Upper lobe of right lung (tissue), 1 donor: ENCODE measurements at regions not wholly inside any gene's neighbourhood (a gene's known extent, or its start where the extent isn't known, plus 50 kb on each side); places are given as distances from the start of the nearest gene placed in this dataset.

ENCODE experiments used
- ATAC-seq: fragments of 200-7000 bp; cut with Tn5 transposase; one replicate; pipeline ENCODE4 v1.9.1; 2020; ENCODE audit warnings: mild to moderate bottlenecking, moderate library complexity
- DNase-seq: peaks from one replicate; pipeline ENCODE4 v3.0.0-alpha.2; 2020
- H3K27ac ChIP-seq: fragments of 200-600 bp; one replicate; pipeline ENCODE4 v1.8.0; 2022
- H3K27me3 ChIP-seq: fragments of 200-600 bp; one replicate; pipeline ENCODE4 v1.8.0; 2022; ENCODE audit warnings: mild to moderate bottlenecking
- H3K36me3 ChIP-seq: fragments of 200-600 bp; one replicate; pipeline ENCODE4 v1.8.0; 2022
- H3K4me1 ChIP-seq: fragments of 200-600 bp; one replicate; pipeline ENCODE4 v1.8.0; 2022
- H3K4me3 ChIP-seq: fragments of 200-600 bp; one replicate; pipeline ENCODE4 v1.8.0; 2022; ENCODE audit warnings: mild to moderate bottlenecking
- H3K9me3 ChIP-seq: fragments of 200-600 bp; one replicate; pipeline ENCODE4 v1.8.0; 2022
- CTCF ChIP-seq: fragments of 200-600 bp; IDR thresholded peaks from one replicate; pipeline ENCODE4 v1.8.0; 2022; ENCODE audit warnings: antibody characterized with exemption
- intact Hi-C: fragments of 100-400 bp; cut with DNase I; formaldehyde crosslinking; loops from one replicate; pipeline ENCODE4 v1.11.0; 2022
- donor health status: DM: no; HTN: yes; CAD: no; lungs with severe emphysema.

GRCh38 chr2:13950761-13951160 is 681.8 kb upstream of the LRATD1 start:
- no peaks in the 10 kb centered on the region for H3K4me1 ChIP-seq

DNA sequence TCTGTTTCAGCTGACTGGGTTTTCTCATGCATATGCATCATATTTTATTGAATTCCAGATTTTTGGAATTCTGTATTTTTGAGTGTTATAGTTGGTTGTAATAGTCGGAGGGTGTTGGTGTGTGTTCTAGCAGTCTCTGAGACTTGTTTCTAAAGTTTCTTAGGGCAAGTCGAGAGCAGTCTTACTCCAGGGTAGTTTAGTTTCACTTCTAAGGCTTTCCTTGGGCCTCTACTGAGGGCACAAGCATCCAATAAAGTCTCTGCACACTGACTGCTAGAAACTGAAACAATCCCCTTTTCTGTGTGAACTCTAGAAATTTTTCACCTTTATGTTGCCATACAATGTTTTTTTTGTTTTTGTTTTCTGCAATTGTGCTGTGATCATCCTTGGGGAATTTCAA is 663.7 kb upstream of the LRATD1 start:
- ATAC-seq = no peak
- H3K36me3 ChIP-seq = no peaks in the 10 kb centered on the region
- DNase-seq = no peak

More at GRCh38 chr2:13950761-13951160, 681.8 kb upstream of the LRATD1 start:
- TF ChIP-seq CTCF = no peak
- Histone ChIP-seq H3K36me3 (no peaks in the 10 kb centered on the region), H3K27me3 (no peaks in the 10 kb centered on the region), H3K27ac (no peak overlapping the region), H3K4me3 (no peak overlapping the region), H3K9me3 (no peaks in the 10 kb centered on the region)
- DNase-seq (no peak), ATAC-seq (no peak)
- intact Hi-C loops = no loop called here

DNA sequence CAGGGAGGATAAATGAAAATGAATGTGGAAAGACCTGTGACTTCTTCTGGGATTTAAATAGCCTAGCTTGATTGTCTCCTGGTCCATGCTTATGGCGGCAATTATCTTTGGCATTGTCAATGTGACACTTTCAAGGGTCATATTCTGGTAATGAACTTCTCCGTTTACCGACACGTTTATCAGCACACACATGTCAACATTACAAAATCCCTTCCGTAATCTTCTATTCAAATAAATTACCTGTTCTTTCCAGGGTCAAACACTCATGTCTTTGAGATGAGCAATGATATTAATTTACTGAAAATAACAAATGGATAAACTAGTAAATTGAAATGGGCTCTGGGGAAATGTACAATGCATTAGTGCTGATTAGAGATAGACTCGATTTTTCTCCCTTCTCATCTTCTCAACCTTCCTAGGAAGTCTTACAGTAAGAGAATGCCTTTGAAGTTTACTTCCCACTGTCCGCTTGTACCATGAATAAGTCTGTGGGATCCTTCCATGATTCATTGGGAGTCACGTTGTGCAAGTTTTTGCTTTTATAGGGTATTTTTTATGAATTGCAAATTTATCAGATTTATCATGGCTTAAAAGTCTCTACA is 646.3 kb upstream of the LRATD1 start:
- ATAC-seq = no peak
- no peak overlapping the region for H3K27ac ChIP-seq
- no peak for DNase-seq
- H3K4me3 ChIP-seq = no peak overlapping the region
- no peaks in the 10 kb centered on the region for H3K36me3 ChIP-seq
- H3K4me1 ChIP-seq = no peaks in the 10 kb centered on the region
- TF ChIP-seq CTCF = no peak
- H3K9me3 ChIP-seq = no peaks in the 10 kb centered on the region
- no peaks in the 10 kb centered on the region for H3K27me3 ChIP-seq
- intact Hi-C loops = no loop called here

More for the DNA sequence above, 663.7 kb upstream of the LRATD1 start:
- H3K27ac ChIP-seq = no peak overlapping the region
- no peak overlapping the region for H3K4me3 ChIP-seq
- H3K27me3 ChIP-seq = no peaks in the 10 kb centered on the region
- H3K4me1 ChIP-seq = no peaks in the 10 kb centered on the region
- intact Hi-C loops = no loop called here
- no peak for TF ChIP-seq CTCF
- no peaks in the 10 kb centered on the region for H3K9me3 ChIP-seq

DNA sequence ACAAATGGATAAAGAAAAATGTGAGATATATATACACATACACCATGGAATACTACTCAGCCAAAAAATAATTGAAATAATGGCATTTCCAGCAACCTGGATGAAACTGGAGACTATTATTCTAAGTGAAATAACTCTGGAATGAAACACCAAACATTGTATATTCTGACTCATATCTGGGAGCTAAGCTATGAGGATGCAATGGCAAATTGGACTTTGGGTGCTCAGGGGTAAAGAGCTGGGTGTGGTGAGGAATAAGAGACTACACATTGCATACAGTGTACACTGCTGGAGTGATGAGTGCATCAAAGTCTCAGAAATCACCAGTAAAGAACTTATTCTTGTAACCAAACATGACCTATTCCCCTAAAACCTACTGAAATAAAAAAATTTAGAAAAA is 636.0 kb upstream of the LRATD1 start:
- Histone ChIP-seq H3K27ac (no peak overlapping the region), H3K27me3 (no peaks in the 10 kb centered on the region), H3K4me1 (no peaks in the 10 kb centered on the region), H3K4me3 (no peak overlapping the region), H3K9me3 (no peaks in the 10 kb centered on the region), H3K36me3 (no peaks in the 10 kb centered on the region)
- TF ChIP-seq CTCF = no peak
- ATAC-seq = no peak
- no peak for DNase-seq
- intact Hi-C loops = no loop called here

DNA sequence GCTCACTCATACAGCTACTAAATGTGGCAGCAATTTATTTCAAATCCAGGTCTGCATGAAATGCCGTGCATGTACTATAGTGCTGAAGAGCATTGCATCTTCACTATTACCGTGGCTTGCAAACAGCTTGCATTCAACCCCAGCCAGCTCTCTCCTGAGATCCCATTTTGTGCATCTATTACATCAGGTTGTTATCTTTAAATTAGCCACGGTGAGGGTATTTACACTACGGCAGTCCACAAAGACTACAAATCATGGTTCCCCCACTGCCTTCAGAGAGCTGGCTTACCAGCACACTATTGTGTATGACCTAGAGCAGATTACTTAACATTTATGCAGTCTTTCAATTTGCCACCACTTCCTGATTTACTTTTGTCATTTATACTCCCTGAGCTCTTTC is 621.3 kb upstream of the LRATD1 start:
- intact Hi-C loops = no loop called here
- no peak for ATAC-seq
- Histone ChIP-seq H3K27ac (no peak overlapping the region), H3K9me3 (no peaks in the 10 kb centered on the region), H3K27me3 (no peaks in the 10 kb centered on the region), H3K4me3 (no peak overlapping the region), H3K36me3 (no peaks in the 10 kb centered on the region), H3K4me1 (no peaks in the 10 kb centered on the region)
- no peak for DNase-seq
- TF ChIP-seq CTCF = no peak

GRCh38 chr2:14015113-14015630 is 617.3 kb upstream of the LRATD1 start:
- ATAC-seq = no peak
- Histone ChIP-seq H3K4me1 (no peaks in the 10 kb centered on the region), H3K9me3 (no peaks in the 10 kb centered on the region), H3K27ac (no peak overlapping the region), H3K36me3 (no peaks in the 10 kb centered on the region), H3K4me3 (no peak overlapping the region), H3K27me3 (no peaks in the 10 kb centered on the region)
- no peak for TF ChIP-seq CTCF
- intact Hi-C loops = no loop called here
- no peak for DNase-seq
